Uterus (tissue), 3 donors: ENCODE measurements at regions not wholly inside any gene's neighbourhood (a gene's known extent, or its start where the extent isn't known, plus 50 kb on each side); places are given as distances from the start of the nearest gene placed in this dataset.

Experiments
- DNase-seq, 2 donors: peaks; one replicate each; pipeline ENCODE4 v3.0.0-alpha.2; 2019 to 2020
- H3K27ac ChIP-seq, 2 donors: fragments of 200-600 bp; sonication (generic); 1 replicate in 1 of 2; 2 replicates in 1 of 2; pipeline ENCODE4 v1.5.1; 2016 to 2018
- H3K27me3 ChIP-seq, 2 donors: fragments of 200-600 bp; sonication (generic); one replicate each; pipeline ENCODE4 v1.5.1; 2018 to 2019; ENCODE audit warnings: control low read depth in 1 of 2
- H3K36me3 ChIP-seq, 2 donors: fragments of 200-600 bp; sonication (generic); one replicate each; pipeline ENCODE4 v1.5.1; 2019; ENCODE audit warnings: control low read depth in 1 of 2
- H3K4me1 ChIP-seq, 2 donors: fragments of 200-600 bp; sonication (generic); one replicate each; pipeline ENCODE4 v1.5.1; 2018 to 2019; ENCODE audit warnings: control low read depth in 1 of 2
- H3K4me3 ChIP-seq, 2 donors: fragments of 200-600 bp; sonication (generic); 1 replicate in 1 of 2; 2 replicates in 1 of 2; pipeline ENCODE4 v1.5.1; 2018 to 2019; ENCODE audit warnings: mild to moderate bottlenecking in 1 of 2
- H3K9me3 ChIP-seq, 2 donors: fragments of 200-600 bp; sonication (generic); one replicate each; pipeline ENCODE4 v1.5.1; 2019; ENCODE audit warnings: control low read depth in 1 of 2
- CTCF ChIP-seq, 4 experiments: fragments of 200-600 bp in 2 of 4; fragments of 450-650 bp in 2 of 4; sonication (generic) in 2 of 4; IDR thresholded peaks; one replicate each; pipeline ENCODE4 v1.5.1; 2016 to 2019; ENCODE audit warnings: antibody characterized with exemption in 4 of 4, mild to moderate bottlenecking in 2 of 4, moderate library complexity in 1 of 4
- POLR2A ChIP-seq, 2 donors: fragments of 450-650 bp; IDR thresholded peaks; one replicate each; pipeline ENCODE4 v1.6.1; 2016; ENCODE audit warnings: antibody characterized with exemption in 2 of 2, mild to moderate bottlenecking in 1 of 2, moderate library complexity in 1 of 2
- intact Hi-C: fragments of 100-400 bp; cut with DNase I; formaldehyde crosslinking; loops from one replicate; pipeline ENCODE4 v1.15.1; 2023; ENCODE audit warnings: low total_unique reads
- donor health status: DM: yes; HTN: yes; CAD: no.

GRCh38 chr12:126159139-126159538, 1093.9 kb downstream of the AACS start:
- intact Hi-C loops: no loop called here
- Histone ChIP-seq H3K27me3 (no peaks in the 10 kb centered on the region), H3K27ac (no peak overlapping the region), H3K36me3 (no peaks in the 10 kb centered on the region), H3K4me3 (no peak overlapping the region), H3K9me3 (no peaks in the 10 kb centered on the region), H3K4me1 (no peaks in the 10 kb centered on the region)
- DNase-seq: no peak
- TF ChIP-seq CTCF (IDR thresholded peaks at IDR 0.05): no peak
- TF ChIP-seq POLR2A (IDR thresholded peaks at IDR 0.05): no peak

GRCh38 chr12:126160912-126161311, 1095.7 kb downstream of the AACS start:
- no peaks in the 10 kb centered on the region for H3K27me3 ChIP-seq
- TF ChIP-seq CTCF (IDR thresholded peaks at IDR 0.05) (no peak), POLR2A (IDR thresholded peaks at IDR 0.05) (no peak)
- no peak for DNase-seq
- intact Hi-C loops: no loop called here
- H3K9me3 ChIP-seq: no peaks in the 10 kb centered on the region
- no peaks in the 10 kb centered on the region for H3K4me1 ChIP-seq
- no peak overlapping the region for H3K4me3 ChIP-seq
- H3K36me3 ChIP-seq: no peaks in the 10 kb centered on the region
- no peak overlapping the region for H3K27ac ChIP-seq

DNA sequence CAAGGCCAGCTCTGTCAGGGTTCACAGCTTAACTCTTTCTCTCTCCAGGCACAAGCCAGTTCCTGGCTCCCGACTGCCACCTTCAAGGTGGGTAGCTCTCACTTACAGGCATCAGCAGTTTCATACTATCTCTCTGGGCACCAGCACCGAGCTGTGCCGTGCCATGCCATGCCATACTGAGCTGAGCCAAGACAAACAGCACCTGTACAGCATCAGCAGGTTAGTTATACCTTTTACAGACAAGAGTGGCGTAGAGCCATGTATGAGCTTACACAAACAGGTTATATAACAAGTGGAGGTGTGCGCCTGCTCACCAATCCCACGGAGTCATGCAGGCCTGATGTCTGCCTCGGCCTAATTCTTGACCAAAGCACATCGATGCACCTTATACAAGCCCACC, 1098.7 kb downstream of the AACS start:
- TF ChIP-seq CTCF (IDR thresholded peaks at IDR 0.05) (no peak), POLR2A (IDR thresholded peaks at IDR 0.05) (no peak)
- intact Hi-C loops: no loop called here
- no peaks in the 10 kb centered on the region for H3K36me3 ChIP-seq
- no peak overlapping the region for H3K4me3 ChIP-seq
- no peaks in the 10 kb centered on the region for H3K27me3 ChIP-seq
- no peaks in the 10 kb centered on the region for H3K9me3 ChIP-seq
- H3K27ac ChIP-seq: no peak overlapping the region
- H3K4me1 ChIP-seq: no peaks in the 10 kb centered on the region
- DNase-seq: no peak

DNA sequence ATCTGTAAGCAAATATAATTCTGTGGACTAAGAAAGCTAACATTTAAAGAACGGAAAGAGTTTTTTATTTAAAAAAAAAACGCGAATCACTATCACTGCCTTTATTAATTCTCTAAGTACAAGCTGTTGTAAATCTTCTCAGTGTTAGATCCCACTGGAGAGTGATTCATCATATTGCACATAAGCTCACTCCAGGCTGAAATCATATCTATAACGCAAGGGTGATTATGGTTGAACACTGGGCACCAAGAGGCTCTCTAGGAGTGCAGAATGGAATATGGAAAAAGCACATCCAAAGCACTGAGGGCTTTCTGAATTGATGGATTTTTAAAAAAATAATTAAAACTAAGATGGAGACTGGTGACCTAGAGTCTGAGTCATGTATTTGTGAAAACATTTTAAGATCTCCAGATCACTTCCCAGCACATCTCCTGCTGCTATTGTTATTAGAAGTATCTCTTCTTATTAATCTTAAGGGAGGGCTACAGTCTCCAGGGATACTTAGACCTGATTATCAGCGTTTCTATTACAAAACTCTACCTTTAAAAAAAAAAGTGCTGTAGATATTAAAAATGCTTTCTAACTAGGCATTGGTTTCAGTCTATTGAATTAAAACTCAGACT, 1106.8 kb downstream of the AACS start:
- Histone ChIP-seq H3K36me3 (no peaks in the 10 kb centered on the region), H3K27ac (no peak overlapping the region), H3K9me3 (no peaks in the 10 kb centered on the region), H3K4me1 (no peaks in the 10 kb centered on the region), H3K27me3 (no peaks in the 10 kb centered on the region), H3K4me3 (no peak overlapping the region)
- DNase-seq: no peak
- intact Hi-C loops: no loop called here
- no peak for TF ChIP-seq POLR2A (IDR thresholded peaks at IDR 0.05)
- no peak for TF ChIP-seq CTCF (IDR thresholded peaks at IDR 0.05)

- intact Hi-C loops: no loop called here
- TF ChIP-seq POLR2A (IDR thresholded peaks at IDR 0.05) (no peak), CTCF (IDR thresholded peaks at IDR 0.05) (no peak)
- Histone ChIP-seq H3K9me3 (no peaks in the 10 kb centered on the region), H3K4me1 (no peaks in the 10 kb centered on the region), H3K27ac (no peak overlapping the region), H3K36me3 (no peaks in the 10 kb centered on the region), H3K27me3 (no peaks in the 10 kb centered on the region), H3K4me3 (no peak overlapping the region)
- no peak for DNase-seq
These were observed 1117.5 kb downstream of the AACS start for GRCh38 chr12:126182619-126183236.
